Chondrocyte (in vitro differentiated cells): ENCODE measurements at regions not wholly inside any gene's neighbourhood (a gene's known extent, or its start where the extent isn't known, plus 50 kb on each side); places are given as distances from the start of the nearest gene placed in this dataset.

Experiments
- DNase-seq: peaks from one replicate; pipeline ENCODE4 v3.0.0; 2021; ENCODE audit warnings: mixed read lengths, low spot score
- H3K27ac Mint-ChIP-seq: one replicate; pipeline ENCODE4 v1.8.0; 2021; ENCODE audit warnings: mild to moderate bottlenecking, moderate library complexity, mixed read lengths; ENCODE audit not compliant: unreplicated experiment
- H3K27me3 Mint-ChIP-seq: 2 replicates; pipeline ENCODE4 v1.8.0; 2021; ENCODE audit warnings: low read depth, mixed read lengths
- H3K36me3 Mint-ChIP-seq: 2 replicates; pipeline ENCODE4 v1.8.0; 2021; ENCODE audit warnings: low read depth, mixed read lengths
- H3K4me1 Mint-ChIP-seq: 2 replicates; pipeline ENCODE4 v1.8.0; 2021; ENCODE audit warnings: low read depth, mild to moderate bottlenecking, mixed read lengths
- H3K4me3 Mint-ChIP-seq: one replicate; pipeline ENCODE4 v1.8.0; 2021; ENCODE audit warnings: mild to moderate bottlenecking, moderate library complexity, mixed read lengths; ENCODE audit not compliant: unreplicated experiment
- H3K9me3 Mint-ChIP-seq: 2 replicates; pipeline ENCODE4 v1.8.0; 2021; ENCODE audit warnings: low read depth, mixed read lengths
- TF ChIP-seq, protein P1 (sequence below): fragments of 200-600 bp; sonication (generic); IDR thresholded peaks from 2 replicates; pipeline ENCODE4 v1.5.0; 2021; ENCODE audit warnings: antibody characterized with exemption, mild to moderate bottlenecking, moderate library complexity

DNA sequence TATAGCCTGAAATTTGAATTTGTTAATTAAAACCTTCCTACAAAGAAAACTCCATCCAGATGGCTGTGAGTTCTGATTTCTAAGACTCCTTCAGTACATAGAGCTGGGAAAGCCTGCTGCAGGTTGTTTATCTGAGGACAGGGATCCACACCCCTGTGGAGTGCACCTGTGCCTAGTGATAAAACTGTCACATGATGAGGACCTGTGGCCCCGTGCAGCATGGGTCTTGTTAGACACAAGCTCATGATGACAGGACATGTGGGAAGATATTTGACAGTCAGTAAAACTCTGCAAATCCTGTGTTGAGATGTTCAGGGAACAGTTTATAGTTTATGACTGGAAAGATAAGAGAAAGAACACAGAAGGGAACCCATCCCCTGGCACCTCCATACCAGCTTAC, 133.2 kb upstream of the TMEM18 start:
- Mint-ChIP-seq H3K27me3 (no peaks in the 10 kb centered on the region), H3K27ac (no peak overlapping the region), H3K4me3 (no peak overlapping the region), H3K4me1 (peaks cover 6% of the 10 kb centered on the region), H3K9me3 (no peaks in the 10 kb centered on the region), H3K36me3 (peaks cover 2% of the 10 kb centered on the region)
- no peak for DNase-seq
- TF ChIP-seq, protein P1, sequence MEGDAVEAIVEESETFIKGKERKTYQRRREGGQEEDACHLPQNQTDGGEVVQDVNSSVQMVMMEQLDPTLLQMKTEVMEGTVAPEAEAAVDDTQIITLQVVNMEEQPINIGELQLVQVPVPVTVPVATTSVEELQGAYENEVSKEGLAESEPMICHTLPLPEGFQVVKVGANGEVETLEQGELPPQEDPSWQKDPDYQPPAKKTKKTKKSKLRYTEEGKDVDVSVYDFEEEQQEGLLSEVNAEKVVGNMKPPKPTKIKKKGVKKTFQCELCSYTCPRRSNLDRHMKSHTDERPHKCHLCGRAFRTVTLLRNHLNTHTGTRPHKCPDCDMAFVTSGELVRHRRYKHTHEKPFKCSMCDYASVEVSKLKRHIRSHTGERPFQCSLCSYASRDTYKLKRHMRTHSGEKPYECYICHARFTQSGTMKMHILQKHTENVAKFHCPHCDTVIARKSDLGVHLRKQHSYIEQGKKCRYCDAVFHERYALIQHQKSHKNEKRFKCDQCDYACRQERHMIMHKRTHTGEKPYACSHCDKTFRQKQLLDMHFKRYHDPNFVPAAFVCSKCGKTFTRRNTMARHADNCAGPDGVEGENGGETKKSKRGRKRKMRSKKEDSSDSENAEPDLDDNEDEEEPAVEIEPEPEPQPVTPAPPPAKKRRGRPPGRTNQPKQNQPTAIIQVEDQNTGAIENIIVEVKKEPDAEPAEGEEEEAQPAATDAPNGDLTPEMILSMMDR: no peak

DNA sequence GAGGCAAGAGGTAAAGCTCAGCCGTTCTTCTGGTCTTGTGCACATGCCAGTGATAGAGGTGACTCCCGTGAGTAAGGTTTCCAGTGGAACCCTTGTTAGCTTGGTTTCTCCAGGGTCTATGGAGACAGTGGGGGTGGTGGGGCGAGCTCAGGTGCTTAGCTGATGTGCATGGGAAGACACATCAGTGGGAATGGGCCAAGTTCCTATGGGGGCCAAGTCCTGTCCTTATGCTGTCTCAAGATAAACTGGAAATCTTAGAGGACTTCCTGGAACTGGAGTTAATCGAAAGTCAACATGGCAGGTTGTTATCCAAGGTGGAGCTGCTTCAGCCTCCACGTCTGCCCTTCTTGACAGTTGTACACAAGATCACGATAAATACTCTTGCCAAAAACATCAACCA, 130.1 kb upstream of the TMEM18 start:
- Mint-ChIP-seq H3K36me3 (no peaks in the 10 kb centered on the region), H3K27ac (no peak overlapping the region), H3K27me3 (no peaks in the 10 kb centered on the region), H3K4me1 (no peaks in the 10 kb centered on the region), H3K9me3 (no peaks in the 10 kb centered on the region), H3K4me3 (no peak overlapping the region)
- no peak for DNase-seq
- TF ChIP-seq, protein P1: no peak

DNA sequence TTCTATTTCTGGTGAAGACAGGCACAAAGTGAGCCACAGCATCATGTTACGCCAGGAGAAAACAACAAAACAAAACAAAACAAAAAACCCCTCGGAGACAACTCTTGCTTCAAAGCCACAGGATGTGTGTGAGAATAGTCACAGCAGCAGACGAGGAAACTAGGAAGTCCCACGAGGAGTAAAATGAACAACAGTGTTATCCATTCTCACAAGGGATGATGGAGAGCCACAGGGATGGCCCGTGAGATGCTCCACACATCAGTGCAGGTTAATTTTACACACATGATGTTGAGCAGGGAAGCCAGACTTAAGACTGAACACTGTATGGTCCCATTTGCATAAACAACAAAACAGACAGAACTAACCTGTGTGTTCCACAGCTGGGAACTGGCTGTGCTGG, 128.5 kb upstream of the TMEM18 start:
- Mint-ChIP-seq H3K27ac (no peak overlapping the region), H3K27me3 (no peaks in the 10 kb centered on the region), H3K9me3 (no peaks in the 10 kb centered on the region), H3K4me3 (no peak overlapping the region), H3K36me3 (no peaks in the 10 kb centered on the region), H3K4me1 (no peaks in the 10 kb centered on the region)
- TF ChIP-seq, protein P1: no peak
- no peak for DNase-seq

DNA sequence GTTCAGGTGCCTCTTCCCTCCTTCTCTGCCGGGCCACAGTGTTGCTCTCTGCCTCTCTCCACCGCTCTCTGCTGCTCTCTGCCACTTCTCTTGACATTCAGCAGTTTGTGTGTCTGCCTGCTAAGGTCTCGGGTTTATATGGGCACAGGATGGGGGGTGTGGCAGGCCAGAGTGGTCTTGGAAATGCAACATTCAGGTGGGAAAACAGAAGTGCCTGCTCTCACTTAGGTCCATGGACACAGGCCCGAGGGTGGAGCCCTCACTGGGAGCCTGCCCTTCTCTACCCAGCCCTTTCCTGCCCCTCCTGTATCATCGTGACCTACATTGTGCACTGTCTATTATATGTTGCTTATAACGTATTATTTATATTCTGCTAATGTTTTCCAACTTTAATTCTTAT, 120.8 kb upstream of the TMEM18 start:
- H3K4me1 Mint-ChIP-seq: no peaks in the 10 kb centered on the region
- TF ChIP-seq, protein P1: no peak
- H3K27me3 Mint-ChIP-seq: no peaks in the 10 kb centered on the region
- no peak for DNase-seq
- H3K9me3 Mint-ChIP-seq: no peaks in the 10 kb centered on the region
- H3K4me3 Mint-ChIP-seq: no peak overlapping the region
- no peak overlapping the region for H3K27ac Mint-ChIP-seq
- H3K36me3 Mint-ChIP-seq: no peaks in the 10 kb centered on the region

DNA sequence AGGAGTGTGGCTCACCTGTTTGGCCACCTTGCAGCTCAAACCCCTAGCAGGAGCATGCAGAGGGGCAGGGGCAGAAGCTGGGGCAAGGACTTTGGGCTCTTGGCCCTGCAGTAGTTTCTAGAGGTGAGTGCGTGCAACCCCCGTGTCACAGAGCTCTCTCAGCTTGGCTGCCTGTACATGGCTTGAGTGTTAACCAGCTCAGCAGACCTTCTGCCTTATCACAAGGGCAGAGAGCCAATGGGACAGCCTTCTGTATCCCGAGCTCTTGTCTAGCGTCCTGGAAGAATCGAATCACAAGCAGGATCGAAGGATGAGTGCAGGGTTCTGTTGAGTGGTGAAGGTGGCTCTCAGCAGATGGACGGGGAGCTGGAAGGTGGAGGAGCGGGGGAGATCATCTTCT, 120.3 kb upstream of the TMEM18 start:
- TF ChIP-seq, protein P1: no peak
- no peaks in the 10 kb centered on the region for H3K9me3 Mint-ChIP-seq
- H3K27ac Mint-ChIP-seq: no peak overlapping the region
- H3K4me3 Mint-ChIP-seq: no peak overlapping the region
- no peaks in the 10 kb centered on the region for H3K36me3 Mint-ChIP-seq
- no peaks in the 10 kb centered on the region for H3K4me1 Mint-ChIP-seq
- no peaks in the 10 kb centered on the region for H3K27me3 Mint-ChIP-seq
- no peak for DNase-seq
